SK-N-SH (cell line): ENCODE measurements at regions not wholly inside any gene's neighbourhood (a gene's known extent, or its start where the extent isn't known, plus 50 kb on each side); places are given as distances from the start of the nearest gene placed in this dataset.

Experiments
- CTCF ChIA-PET: fragments of 300-600, 350-600 bp; formaldehyde crosslinking; extraction: SDS; loops from one replicate; lab custom pipeline; 2021; lab: Yijun Ruan, JAX
- POLR2A ChIA-PET: fragments of 350-600 bp; sonication (Branson Sonifier 250); formaldehyde crosslinking; extraction: SDS; loops from one replicate; lab custom pipeline; 2020; ENCODE audit warnings: antibody characterized with exemption, inconsistent platforms; lab: Yijun Ruan, JAX
- DNase-seq: peaks from one replicate; pipeline ENCODE4 v3.0.0; 2012
- H2AFZ ChIP-seq: fragments of 200-600 bp; sonication (generic); 2 replicates; pipeline ENCODE4 v1.8.1; 2016; ENCODE audit warnings: antibody characterized with exemption, mild to moderate bottlenecking, low read depth
- H3F3A ChIP-seq: fragments of 200-600 bp; sonication (generic); replicated peaks from 2 replicates; pipeline ENCODE3; 2016; ENCODE audit warnings: antibody characterized with exemption, mild to moderate bottlenecking; ENCODE audit not compliant: insufficient read depth
- H3K27ac ChIP-seq, 2 experiments: fragments of 200-500 bp in 1 of 2; fragments of 200-600 bp in 1 of 2; sonication (Bioruptor generic) in 1 of 2; sonication (generic), shearing (Covaris generic) in 1 of 2; 2 replicates each; pipeline versions ENCODE4 v1.5.1 to v1.6.1; 2014 to 2016; ENCODE audit warnings: low read depth in 2 of 2, inconsistent platforms in 1 of 2, low read length in 1 of 2, mild to moderate bottlenecking in 1 of 2, mixed read lengths in 1 of 2
- H3K27me3 ChIP-seq: fragments of 200-600 bp; sonication (generic), shearing (Covaris generic); 2 replicates; pipeline ENCODE4 v1.6.1; 2016; ENCODE audit warnings: mixed run types; ENCODE audit not compliant: insufficient read depth
- H3K36me3 ChIP-seq, 2 experiments: fragments of 200-500 bp in 1 of 2; fragments of 200-600 bp in 1 of 2; sonication (Bioruptor generic) in 1 of 2; sonication (generic) in 1 of 2; replicated peaks in 1 of 2; 2 replicates each; pipeline versions ENCODE3 to v1.5.1; 2014 to 2016; ENCODE audit warnings: low read length in 1 of 2, mild to moderate bottlenecking in 1 of 2; ENCODE audit not compliant: insufficient read depth in 2 of 2, control insufficient read depth in 1 of 2
- H3K4me1 ChIP-seq, 2 experiments: fragments of 200-500 bp in 1 of 2; fragments of 200-600 bp in 1 of 2; sonication (Bioruptor generic) in 1 of 2; sonication (generic), shearing (Covaris generic) in 1 of 2; 2 replicates each; pipeline versions ENCODE4 v1.5.1 to v1.6.1; 2014 to 2016; ENCODE audit warnings: low read depth in 1 of 2, low read length in 1 of 2, mixed run types in 1 of 2; ENCODE audit not compliant: insufficient read depth in 2 of 2, control insufficient read depth in 1 of 2
- H3K4me2 ChIP-seq: fragments of 200-600 bp; sonication (generic), shearing (Covaris generic); 2 replicates; pipeline ENCODE4 v1.6.1; 2017; ENCODE audit warnings: mixed run types
- H3K4me3 ChIP-seq, 2 experiments: fragments of 200-500 bp in 1 of 2; fragments of 200-600 bp in 1 of 2; sonication (Bioruptor generic) in 1 of 2; sonication (generic), shearing (Covaris generic) in 1 of 2; 2 replicates each; pipeline versions ENCODE4 v1.5.1 to v1.8.1; 2014 to 2016; ENCODE audit warnings: low read depth in 2 of 2, inconsistent platforms in 1 of 2, low read length in 1 of 2, mild to moderate bottlenecking in 1 of 2, mixed read lengths in 1 of 2, moderate library complexity in 1 of 2
- H3K79me2 ChIP-seq: fragments of 200-600 bp; sonication (generic); 2 replicates; pipeline ENCODE4 v1.8.1; 2017; ENCODE audit warnings: mild to moderate bottlenecking; ENCODE audit not compliant: insufficient read depth
- H3K9ac ChIP-seq: fragments of 200-600 bp; sonication (generic); 2 replicates; pipeline ENCODE4 v1.6.1; 2017; ENCODE audit warnings: mixed run types
- H3K9me2 ChIP-seq: fragments of 200-600 bp; sonication (generic); 2 replicates; pipeline ENCODE4 v1.6.1; 2017; ENCODE audit warnings: mixed run types
- H3K9me3 ChIP-seq: fragments of 200-600 bp; sonication (generic); 2 replicates; pipeline ENCODE4 v1.6.1; 2017; ENCODE audit warnings: mixed run types, mild to moderate bottlenecking, moderate library complexity
- H4K20me1 ChIP-seq: fragments of 200-600 bp; sonication (generic); 2 replicates; pipeline ENCODE4 v1.6.1; 2017; ENCODE audit warnings: mild to moderate bottlenecking, mixed run types; ENCODE audit not compliant: insufficient read depth
- CTCF ChIP-seq: fragments of 200-600 bp; sonication (generic); IDR thresholded peaks from 2 replicates; pipeline ENCODE4 v1.6.1; 2017; ENCODE audit warnings: antibody characterized with exemption, mild to moderate bottlenecking, moderate library complexity
- ELF1 ChIP-seq: IDR thresholded peaks from 2 replicates; pipeline ENCODE4 v1.4.0; 2012
- EP300 ChIP-seq, 2 experiments: IDR thresholded peaks; 2 replicates each; pipeline versions ENCODE4 v1.4.0 to v1.6.1; 2012; ENCODE audit warnings: borderline replicate concordance in 1 of 2, low read depth in 1 of 2, low read length in 1 of 2
- FOSL2 ChIP-seq: IDR thresholded peaks from 2 replicates; pipeline ENCODE4 v1.4.0; 2012; ENCODE audit warnings: low read depth, mild to moderate bottlenecking, moderate library complexity, borderline replicate concordance
- FOXJ3 ChIP-seq: sonication (generic); formaldehyde crosslinking; IDR thresholded peaks from 2 replicates; pipeline ENCODE4 v1.5.1; 2020; ENCODE audit warnings: mild to moderate bottlenecking, missing genetic modification reagents
- FOXM1 ChIP-seq: IDR thresholded peaks from 2 replicates; pipeline ENCODE4 v1.4.0; 2012; ENCODE audit warnings: low read depth, mild to moderate bottlenecking
- GABPA ChIP-seq: IDR thresholded peaks from 2 replicates; pipeline ENCODE4 v1.4.0; 2012; ENCODE audit warnings: low read depth, mild to moderate bottlenecking
- GATA2 ChIP-seq: sonication (generic); formaldehyde crosslinking; IDR thresholded peaks from 2 replicates; pipeline ENCODE4 v1.5.0; 2020; ENCODE audit warnings: mild to moderate bottlenecking, missing genetic modification reagents
- IRF3 ChIP-seq: fragments of 150-350 bp; IDR thresholded peaks from 2 replicates; pipeline ENCODE4 v1.6.1; 2016; ENCODE audit warnings: mild to moderate bottlenecking, low read depth, low read length
- JUND ChIP-seq: IDR thresholded peaks from 2 replicates; pipeline ENCODE4 v1.4.0; 2012
- MEF2A ChIP-seq: IDR thresholded peaks from 2 replicates; pipeline ENCODE4 v1.4.0; 2012; ENCODE audit warnings: low read depth, borderline replicate concordance
- MXI1 ChIP-seq: IDR thresholded peaks from 2 replicates; pipeline ENCODE4 v1.6.1; 2012; ENCODE audit warnings: mild to moderate bottlenecking, low read depth, low read length, improper control_type of control experiment
- NFIC ChIP-seq: IDR thresholded peaks from 2 replicates; pipeline ENCODE4 v1.4.0; 2012; ENCODE audit warnings: borderline replicate concordance
- POLR2AphosphoS5 ChIP-seq: IDR thresholded peaks from 2 replicates; pipeline ENCODE4 v1.6.1; 2012; ENCODE audit warnings: low read depth, low read length
- REST ChIP-seq: IDR thresholded peaks from 2 replicates; pipeline ENCODE4 v1.6.1; 2012; ENCODE audit warnings: mild to moderate bottlenecking, low read depth, low read length, moderate library complexity
- RXRA ChIP-seq: IDR thresholded peaks from 2 replicates; pipeline ENCODE4 v1.4.0; 2012; ENCODE audit warnings: low read depth, mild to moderate bottlenecking, borderline replicate concordance
- SMC3 ChIP-seq: IDR thresholded peaks from 2 replicates; pipeline ENCODE4 v1.6.1; 2012; ENCODE audit warnings: low read depth, low read length, improper control_type of control experiment
- TCF12 ChIP-seq: IDR thresholded peaks from 2 replicates; pipeline ENCODE4 v1.4.0; 2012
- ZBTB33 ChIP-seq: IDR thresholded peaks from 2 replicates; pipeline ENCODE4 v1.4.0; 2012; ENCODE audit warnings: low read depth, borderline replicate concordance
- WGBS: methylation state at CpG from one replicate; pipeline ENCODE4 v1.1.6; 2017; ENCODE audit warnings: low lambda C conversion rate; 5-methylcytosine and 5-hydroxymethylcytosine counted together

- H4K20me1 ChIP-seq, result no peaks in the 10 kb centered on the region
- no peaks in the 10 kb centered on the region for H3K27me3 ChIP-seq
- no peak overlapping the region for H3K27ac ChIP-seq
- H3K9me3 ChIP-seq, result no peaks in the 10 kb centered on the region
- H3K36me3 ChIP-seq, result no peaks in the 10 kb centered on the region
- DNase-seq, result no peak
- TF ChIP-seq TCF12 (no peak), EP300 (IDR thresholded peaks at IDR 0.05; ENCODE audit: borderline replicate concordance in 1 of 2, low read depth in 1 of 2, low read length in 1 of 2) (no peak), POLR2AphosphoS5 (no peak), ELF1 (no peak), GATA2 (CRISPR knock-in tag) (no peak), NFIC (no peak), FOSL2 (no peak), ZBTB33 (no peak), JUND (no peak)
- H3F3A ChIP-seq, result no peaks in the 10 kb centered on the region
- no peak overlapping the region for H3K9ac ChIP-seq
- POLR2A ChIA-PET, result no interaction called here
- H3K4me3 ChIP-seq, result no peak overlapping the region
- H3K4me1 ChIP-seq, result no peaks in the 10 kb centered on the region
- H3K79me2 ChIP-seq, result no peaks in the 10 kb centered on the region
- H3K4me2 ChIP-seq, result no peak overlapping the region
- H3K9me2 ChIP-seq, result no peaks in the 10 kb centered on the region
- CTCF ChIA-PET, result interaction anchor here (1.1 to 2.3 kb wide), 2 partner anchors 9 to 61 kb away, joined by 3 to 8 read pairs; no protein-coding TSS in a partner anchor
- H2AFZ ChIP-seq, result no peak overlapping the region
- WGBS, result 16% methylated on average over 2 of the region's 2 CpGs
Observed at GRCh38 chr3:53998980-53999379, 107.3 kb upstream of the SELENOK start.

GRCh38 chr3:53997476-53997875 is 105.8 kb upstream of the SELENOK start:
- DNase-seq, result no peak
- H3K9me2 ChIP-seq, result no peaks in the 10 kb centered on the region
- no peak overlapping the region for H3K27ac ChIP-seq
- no peaks in the 10 kb centered on the region for H3F3A ChIP-seq
- ChIA-PET CTCF (no interaction called here), POLR2A (no interaction called here)
- H3K9me3 ChIP-seq, result no peaks in the 10 kb centered on the region
- no peak overlapping the region for H3K9ac ChIP-seq
- no peaks in the 10 kb centered on the region for H3K4me1 ChIP-seq
- no peak overlapping the region for H3K4me2 ChIP-seq
- H3K36me3 ChIP-seq, result no peaks in the 10 kb centered on the region
- no peak overlapping the region for H3K4me3 ChIP-seq
- H4K20me1 ChIP-seq, result no peaks in the 10 kb centered on the region
- no peaks in the 10 kb centered on the region for H3K79me2 ChIP-seq
- 37% methylated on average over 4 of the region's 4 CpGs for WGBS
- no peaks in the 10 kb centered on the region for H3K27me3 ChIP-seq
- TF ChIP-seq SMC3 (no peak), FOXM1 (no peak), RXRA (no peak), NFIC (no peak), CTCF (no peak), GABPA (no peak), MEF2A (no peak), REST (no peak), MXI1 (no peak), IRF3 (no peak), FOXJ3 (CRISPR knock-in tag) (no peak)
- H2AFZ ChIP-seq, result no peak overlapping the region
